IPS DF 4.7 (cell line): ENCODE measurements at regions not wholly inside any gene's neighbourhood (a gene's known extent, or its start where the extent isn't known, plus 50 kb on each side); places are given as distances from the start of the nearest gene placed in this dataset.
A peak's percentile ranks its signal among the peaks of the same experiment; 100 is the strongest.
"Not testable (repeated sequence)": the region's sequence is repeated elsewhere in the genome, so short reads cannot be mapped to it uniquely, and the experiment has no call there.

Experiments used
- DNase-seq: peaks from one replicate; pipeline ENCODE4 v3.0.0-alpha.2; 2013; ENCODE audit warnings: low spot score; ENCODE audit errors: extremely low read depth

DNA sequence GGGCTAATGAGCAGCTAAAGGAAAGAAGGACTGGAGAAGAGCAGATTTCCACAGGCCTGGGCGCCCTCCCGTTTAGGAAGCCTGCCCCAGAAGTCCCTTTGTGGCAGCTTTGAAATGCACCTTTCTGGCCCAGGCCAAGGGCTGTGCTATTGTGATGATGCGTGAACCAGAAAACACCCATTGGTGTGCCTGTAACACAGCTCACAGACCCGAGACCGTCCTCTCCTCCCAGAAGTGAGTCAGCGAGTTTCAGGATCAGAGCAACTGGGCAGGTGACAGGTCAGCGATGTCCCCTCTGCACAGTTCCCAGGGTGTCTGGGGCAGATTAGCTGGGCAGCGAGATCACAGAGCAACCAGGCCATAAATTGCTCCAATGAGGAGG lies 71.9 kb upstream of the SULF2 start:
- DNase-seq: no peak

DNA sequence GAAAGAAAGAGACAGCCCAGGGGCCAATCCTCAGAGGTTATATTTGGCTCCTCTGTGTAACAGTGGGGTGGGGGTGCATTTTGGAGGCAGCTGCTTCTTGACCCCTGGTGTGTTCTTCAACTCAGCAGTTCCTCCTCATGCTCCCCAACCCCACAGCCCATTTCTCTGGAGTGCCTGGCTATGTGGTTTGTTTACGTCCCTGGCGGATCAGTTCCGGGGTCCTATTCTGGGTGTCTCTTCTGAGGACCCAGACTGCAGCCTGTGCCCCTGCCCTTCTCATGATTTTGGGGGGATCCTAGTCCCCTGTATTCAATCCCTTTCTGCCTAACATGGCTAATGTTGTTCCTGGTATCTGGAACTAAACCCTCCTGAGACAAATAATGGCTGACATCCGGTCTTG lies 70.5 kb upstream of the SULF2 start:
- DNase-seq: no peak

DNA sequence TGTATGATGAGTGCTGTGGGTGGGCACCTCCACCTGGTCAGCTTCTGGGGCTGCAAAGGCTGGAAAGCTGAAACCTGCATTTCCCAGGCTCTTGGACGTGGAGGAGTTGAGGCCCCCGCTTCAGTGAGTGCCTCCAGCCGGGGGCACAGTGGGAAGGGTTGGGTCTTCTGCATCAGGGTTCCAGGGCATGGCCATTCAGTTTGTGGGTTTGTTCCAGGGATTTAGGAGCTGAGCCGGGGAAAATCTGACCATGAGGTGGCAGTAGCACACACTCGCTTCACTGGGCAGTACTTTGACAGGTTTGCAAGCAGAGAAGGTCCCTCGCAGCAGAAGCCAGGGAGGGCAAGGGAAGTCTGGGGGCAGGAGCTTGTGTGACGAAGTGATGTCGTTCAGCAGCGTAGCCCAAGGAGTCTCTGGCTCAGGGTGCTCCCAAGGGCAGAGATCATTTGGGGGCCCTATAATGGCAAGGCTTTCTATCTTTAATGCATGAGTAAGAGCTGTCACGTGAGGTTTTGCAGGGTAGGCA lies 69.5 kb upstream of the SULF2 start:
- DNase-seq: peak; percentile 64

DNA sequence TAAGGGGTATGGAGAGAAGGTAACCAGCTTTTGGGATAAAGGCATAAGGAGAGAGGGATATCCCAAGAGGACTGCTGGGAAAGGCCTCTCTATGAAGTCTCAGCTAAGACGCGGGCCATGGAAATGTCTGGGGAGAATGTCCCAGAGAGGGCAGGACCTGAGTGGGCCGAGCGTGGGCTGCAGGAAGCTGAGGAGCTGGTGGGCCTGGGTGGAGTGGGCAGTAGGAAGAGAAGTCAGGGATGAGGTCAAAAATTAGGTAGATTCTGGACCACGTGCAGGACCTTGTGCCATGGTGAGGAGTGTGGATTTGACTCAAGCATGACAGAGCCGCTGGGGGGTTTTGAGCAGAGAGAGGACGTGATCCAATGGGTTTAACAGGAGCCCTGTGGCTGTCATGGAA lies 66.5 kb upstream of the SULF2 start:
- no peak for DNase-seq

DNA sequence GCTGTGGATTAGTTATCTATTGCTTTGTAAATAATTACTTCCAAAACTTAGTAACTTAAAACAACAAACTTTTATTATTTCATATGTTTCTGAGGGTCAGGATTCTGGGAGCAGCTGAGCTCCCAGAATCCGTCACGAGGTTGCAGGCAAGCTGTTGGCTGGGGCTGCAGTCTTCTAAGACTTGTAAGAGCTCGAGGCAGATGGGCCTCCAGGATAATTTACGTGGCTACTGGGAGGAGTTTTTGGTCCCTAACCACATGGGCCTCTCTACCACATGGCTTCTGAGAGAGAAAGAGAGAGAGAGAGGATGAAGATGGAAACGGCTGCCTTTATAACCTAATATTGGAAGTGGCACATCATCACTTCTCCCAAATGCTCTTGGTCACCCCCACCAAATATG lies 64.9 kb upstream of the SULF2 start:
- no peak for DNase-seq

DNA sequence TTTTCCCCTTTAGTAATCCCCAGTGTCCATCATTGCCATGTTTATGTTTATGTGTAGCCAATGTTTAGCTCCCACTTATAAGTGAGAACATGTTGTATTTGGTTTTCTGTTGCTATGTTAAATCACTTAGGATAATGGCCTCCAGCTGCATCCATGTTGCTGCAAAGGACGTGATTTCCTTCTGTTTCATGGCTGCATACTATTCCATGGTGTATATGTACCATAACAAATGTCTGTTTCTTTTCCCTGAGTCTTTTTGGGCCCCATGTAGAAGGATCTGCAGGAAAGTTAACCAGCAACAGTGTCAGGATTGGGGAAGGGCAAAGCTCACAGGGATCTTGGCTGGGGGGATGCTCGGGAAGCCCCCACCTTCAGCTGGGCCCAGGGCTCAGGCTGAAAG lies 64.3 kb upstream of the SULF2 start:
- DNase-seq: no peak

DNA sequence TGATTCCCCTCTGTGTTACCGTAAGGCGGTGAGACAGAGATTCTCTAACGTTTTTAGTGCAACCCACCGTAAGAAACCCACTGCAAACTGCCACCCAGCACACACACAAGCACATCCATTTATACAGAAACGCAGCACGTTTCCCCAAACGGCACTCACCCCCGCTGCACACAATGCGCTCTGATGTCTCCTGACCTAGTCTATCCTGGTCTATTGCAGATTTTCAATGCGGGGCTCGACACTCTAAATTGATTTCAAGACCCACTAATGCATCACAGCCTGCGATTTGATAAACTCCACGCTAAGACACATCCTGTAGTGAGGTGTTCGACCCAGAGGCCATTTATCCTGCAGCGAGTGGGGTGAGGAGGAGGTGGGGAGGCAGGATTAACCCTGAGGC lies 63.7 kb upstream of the SULF2 start:
- DNase-seq: no peak

DNA sequence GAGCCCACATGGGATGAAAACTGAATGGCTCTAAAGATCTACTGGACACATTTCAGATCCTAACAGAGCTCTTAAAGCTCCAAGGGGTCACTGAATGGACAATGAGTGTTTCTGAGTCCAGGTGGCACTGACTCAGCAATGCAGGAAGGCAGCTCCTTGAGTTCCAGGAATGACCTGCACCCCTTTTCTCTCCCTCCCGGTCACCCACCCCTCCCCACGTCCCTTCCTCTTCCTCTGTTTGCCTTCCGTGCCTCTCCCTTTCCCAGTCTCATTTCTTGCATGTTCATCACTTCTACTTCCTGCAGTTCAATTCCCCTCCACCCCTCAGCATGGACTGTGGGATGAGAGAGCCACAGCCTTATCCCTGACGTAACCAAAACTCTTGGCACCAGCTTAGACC lies 63.3 kb upstream of the SULF2 start:
- DNase-seq: not testable (repeated sequence)

DNA sequence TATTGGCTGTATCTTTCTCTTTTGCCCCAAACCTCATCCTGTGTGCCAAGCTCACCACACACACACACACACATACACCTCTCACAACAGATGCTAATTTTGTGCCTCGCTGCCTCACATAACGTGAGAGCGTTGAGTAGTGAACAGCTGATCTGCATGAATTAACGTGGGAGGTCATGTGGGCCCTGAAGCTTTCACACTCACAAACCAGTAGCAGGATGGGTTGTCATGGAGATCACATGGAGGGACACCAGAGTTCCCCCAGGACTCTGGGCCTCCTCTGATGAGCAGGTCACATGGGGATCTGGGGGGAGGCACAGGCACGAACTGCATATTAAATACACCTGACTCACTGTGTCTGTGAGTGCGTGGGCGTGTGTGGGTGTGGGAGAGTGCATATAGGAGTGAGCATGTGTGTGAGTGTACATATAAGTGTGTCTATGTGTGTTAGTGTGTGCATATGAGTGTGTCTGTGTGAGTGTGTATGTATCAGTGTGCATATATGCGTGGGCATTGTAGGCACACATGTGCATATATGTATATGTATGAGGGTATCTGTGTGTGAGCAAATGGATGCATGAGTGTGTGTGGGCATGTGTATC lies 62.7 kb upstream of the SULF2 start:
- DNase-seq: no peak

DNA sequence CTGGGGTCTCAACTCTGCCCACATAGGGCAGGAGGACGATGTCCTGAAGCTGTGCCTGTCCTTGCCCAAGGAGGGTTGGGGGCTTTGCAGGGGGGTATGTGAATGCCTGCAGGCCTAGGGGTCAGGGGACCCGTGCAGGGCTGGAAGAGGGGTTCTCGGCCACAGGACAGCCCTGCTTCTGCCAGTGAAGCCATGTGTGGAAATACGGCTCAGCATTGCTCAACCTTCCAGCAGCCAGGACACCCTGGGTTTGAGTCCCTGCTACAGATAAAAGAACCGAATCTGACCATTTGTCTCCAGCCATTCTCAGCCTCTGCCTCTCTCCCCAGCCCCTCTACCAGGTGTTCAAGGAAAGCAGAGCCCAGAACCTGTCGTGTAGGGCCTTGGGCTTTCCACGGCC lies 61.9 kb upstream of the SULF2 start:
- DNase-seq: not testable (repeated sequence)

DNA sequence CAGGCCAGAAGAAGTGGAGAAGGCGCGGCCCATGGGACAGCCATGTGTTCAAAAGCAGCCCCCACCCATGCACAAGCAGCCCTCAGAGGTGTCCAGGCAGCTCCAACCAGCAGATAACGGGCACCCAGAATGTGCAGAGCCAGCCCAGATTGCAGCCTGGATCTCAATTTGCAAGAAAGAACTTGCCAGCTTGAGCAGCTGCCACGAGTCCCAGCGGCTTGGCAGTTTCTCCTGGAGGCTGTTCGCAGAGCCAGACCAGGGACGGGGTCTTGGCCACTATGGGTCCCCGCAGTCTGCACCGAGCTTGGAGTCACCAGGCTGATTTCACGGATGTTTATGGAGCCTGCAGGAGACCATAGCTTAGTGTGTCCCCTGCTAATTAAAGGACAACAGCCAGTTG lies 61.4 kb upstream of the SULF2 start:
- DNase-seq: not testable (repeated sequence)

DNA sequence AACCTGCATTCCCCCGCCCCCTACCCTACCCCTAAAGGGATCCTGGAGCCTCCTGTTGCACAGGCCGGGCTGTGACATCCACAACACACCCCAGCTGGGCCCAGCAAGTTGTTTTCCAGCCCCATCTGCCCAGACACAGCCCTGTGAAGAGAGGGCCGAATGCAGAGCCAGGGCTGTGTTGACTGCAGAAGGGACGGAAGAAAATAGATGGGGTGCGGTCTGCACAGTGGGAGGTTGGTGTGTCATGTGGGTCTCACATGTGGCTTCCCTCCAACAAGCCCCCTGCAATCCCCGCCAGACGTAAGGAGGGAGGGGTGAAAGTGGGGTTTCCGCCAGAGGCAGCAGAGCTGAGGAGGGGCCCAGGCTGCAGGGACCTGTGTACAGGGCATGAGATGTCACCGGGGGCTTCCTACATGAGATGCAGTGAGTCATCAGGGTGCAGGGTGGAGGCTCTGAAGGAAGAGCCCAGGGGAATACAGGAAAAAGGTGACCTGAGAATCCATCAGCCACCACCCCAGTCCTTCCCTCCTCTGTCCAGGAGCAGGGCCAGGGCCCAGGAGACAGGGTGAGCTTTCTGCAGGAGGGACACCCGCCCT lies 60.2 kb upstream of the SULF2 start:
- not testable (repeated sequence) for DNase-seq

DNA sequence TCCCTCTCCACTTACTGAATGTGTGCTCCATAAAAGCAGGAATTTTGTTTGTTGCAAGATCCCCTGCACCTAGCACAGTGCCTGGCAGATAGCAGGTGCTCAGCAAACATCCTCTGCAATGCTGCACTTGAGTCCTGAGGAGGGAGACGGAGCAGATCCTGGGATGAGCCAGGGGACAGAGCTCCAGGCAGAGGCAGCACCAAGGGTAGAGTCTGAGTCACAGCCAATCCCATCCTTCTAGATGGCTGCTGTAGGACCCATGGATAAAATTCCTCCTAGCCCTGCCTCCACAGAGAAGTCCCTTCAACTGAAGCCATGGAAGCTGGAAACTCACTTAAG lies 59.3 kb upstream of the SULF2 start:
- DNase-seq: not testable (repeated sequence)

DNA sequence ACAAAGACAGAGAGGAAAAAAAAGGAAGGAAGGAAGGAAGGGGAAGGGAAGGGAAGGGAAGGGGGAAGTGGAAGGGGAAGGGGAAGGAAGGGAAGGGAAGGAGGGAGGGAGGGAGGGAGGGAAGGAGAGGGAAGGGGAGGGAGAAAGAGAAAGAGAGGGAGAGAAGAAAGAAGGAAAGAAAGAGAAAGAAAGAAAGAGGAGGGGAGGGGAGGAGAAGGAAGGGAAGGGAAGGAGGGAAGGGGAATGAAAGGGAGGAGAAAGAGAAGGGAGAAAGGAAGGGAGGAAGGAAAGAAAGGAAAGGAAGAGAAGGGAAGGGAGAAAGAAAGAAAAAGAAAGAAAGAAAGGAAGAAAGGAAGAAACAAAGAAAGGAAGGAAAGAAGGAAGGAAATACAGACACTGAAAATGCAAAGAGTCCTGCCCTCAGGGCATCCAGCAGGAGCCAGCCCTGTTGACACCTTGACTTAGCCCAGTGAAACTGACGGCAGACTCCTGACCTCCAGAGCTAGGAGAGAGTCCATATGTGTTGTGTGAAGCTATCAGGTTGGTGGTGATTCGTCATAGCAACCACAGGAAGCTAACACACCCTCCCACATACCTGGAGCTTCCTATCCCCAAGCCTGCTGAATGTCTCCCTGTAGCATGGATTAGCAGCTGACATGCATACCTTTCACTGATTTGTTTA lies 58.7 kb upstream of the SULF2 start:
- no peak for DNase-seq

DNA sequence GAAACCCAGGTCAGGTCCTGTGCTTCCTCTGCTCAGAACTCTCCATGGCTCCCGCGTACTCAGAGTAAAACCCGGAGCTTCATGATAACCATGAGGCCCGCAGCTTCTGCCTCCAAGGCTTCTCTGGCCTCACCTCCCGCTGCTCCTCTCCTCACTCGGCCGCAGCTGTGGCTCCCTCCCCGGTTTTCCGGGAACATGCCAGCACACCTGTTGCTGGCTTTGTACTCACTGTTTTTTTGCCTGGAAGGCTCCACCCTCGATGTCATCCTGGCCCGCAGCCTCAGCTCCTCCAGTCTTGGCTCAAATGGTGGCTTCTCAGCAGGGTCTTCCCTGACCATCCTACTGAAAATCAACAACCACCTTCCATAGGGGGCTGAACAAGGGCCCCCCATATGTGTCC lies 57.7 kb upstream of the SULF2 start:
- not testable (repeated sequence) for DNase-seq

DNA sequence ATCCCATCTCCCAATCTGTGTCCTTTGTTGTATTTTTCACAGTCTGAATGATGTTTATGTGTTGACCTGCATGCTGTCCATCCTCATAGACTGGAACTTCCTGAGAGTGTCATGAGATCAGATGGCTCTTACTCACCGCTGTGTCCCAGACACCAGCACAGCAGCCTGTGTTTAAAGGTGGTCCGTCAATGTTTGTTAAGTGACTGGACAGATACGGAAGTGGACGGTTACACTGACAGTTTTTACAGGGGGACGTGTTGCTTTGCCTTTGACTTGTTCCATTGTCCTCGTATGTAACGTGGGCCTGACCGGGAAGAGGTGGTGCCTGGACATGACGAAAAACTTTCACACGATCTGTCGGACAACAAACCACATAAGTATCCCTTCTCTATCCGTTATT lies 56.7 kb upstream of the SULF2 start:
- DNase-seq: not testable (repeated sequence)

DNA sequence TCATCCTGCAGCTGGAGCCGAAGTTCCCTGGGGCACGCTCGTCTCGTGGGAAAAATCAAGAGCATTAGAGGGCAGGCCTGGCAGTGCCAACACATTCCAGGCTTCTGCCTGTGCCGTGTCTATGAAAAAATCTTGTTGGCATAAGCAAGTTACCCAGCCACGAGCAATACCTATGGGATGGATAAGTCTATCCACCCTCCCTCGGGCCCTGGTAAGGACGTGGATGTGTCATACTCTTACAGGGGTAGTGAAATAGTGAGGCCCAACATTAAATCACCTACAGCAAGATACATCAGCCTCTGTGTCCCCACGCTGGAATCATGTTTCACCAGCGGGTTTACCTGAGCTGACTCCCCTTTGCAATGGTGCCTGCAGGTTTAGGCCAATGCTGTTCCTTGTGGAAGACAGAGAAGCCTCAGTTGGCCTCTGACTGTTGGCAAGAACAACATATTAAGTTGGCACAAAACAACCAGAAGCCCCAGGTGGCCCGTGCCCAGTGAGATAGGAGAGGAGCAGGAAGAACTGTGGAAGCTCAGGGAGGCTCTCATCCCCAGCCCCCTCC lies 51.1 kb upstream of the SULF2 start:
- not testable (repeated sequence) for DNase-seq
